Adipocyte (in vitro differentiated cells): ENCODE measurements at regions not wholly inside any gene's neighbourhood (a gene's known extent, or its start where the extent isn't known, plus 50 kb on each side); places are given as distances from the start of the nearest gene placed in this dataset.

Source experiments
- DNase-seq: peaks from one replicate; pipeline ENCODE4 v3.0.0-alpha.2; 2015; ENCODE audit warnings: low read depth
- H3K27me3 ChIP-seq: replicated peaks from 2 replicates; pipeline ENCODE4 v1.7.0; 2013; ENCODE audit warnings: mild to moderate bottlenecking, low read length, moderate library complexity; ENCODE audit not compliant: control insufficient read depth, insufficient read depth
- H3K36me3 ChIP-seq: 2 replicates; pipeline ENCODE4 v1.7.0; 2013; ENCODE audit warnings: low read length, mild to moderate bottlenecking, moderate library complexity; ENCODE audit not compliant: control insufficient read depth, insufficient read depth, severe bottlenecking
- H3K4me1 ChIP-seq: 2 replicates; pipeline ENCODE4 v1.7.0; 2013; ENCODE audit warnings: mild to moderate bottlenecking, low read length, moderate library complexity; ENCODE audit not compliant: control insufficient read depth, insufficient read depth
- H3K4me3 ChIP-seq: 2 replicates; pipeline ENCODE4 v1.7.0; 2013; ENCODE audit warnings: mild to moderate bottlenecking, low read length, moderate library complexity
- H3K9ac ChIP-seq: 2 replicates; pipeline ENCODE4 v1.7.0; 2013; ENCODE audit warnings: mild to moderate bottlenecking, low read length, moderate library complexity
- H3K9me3 ChIP-seq: 2 replicates; pipeline ENCODE4 v1.7.0; 2013; ENCODE audit warnings: mild to moderate bottlenecking, low read length, moderate library complexity; ENCODE audit not compliant: control insufficient read depth

- DNase-seq = no peak
- Histone ChIP-seq H3K27me3 (no peaks in the 10 kb centered on the region), H3K36me3 (no peaks in the 10 kb centered on the region), H3K9me3 (peaks cover 4% of the 10 kb centered on the region), H3K9ac (no peak overlapping the region), H3K4me1 (no peaks in the 10 kb centered on the region), H3K4me3 (no peak overlapping the region)
Measured at GRCh38 chr6:62390401-62390800, 104.4 kb upstream of the KHDRBS2 start.

GRCh38 chr6:62371453-62372210 lies 85.6 kb upstream of the KHDRBS2 start:
- H3K36me3 ChIP-seq = no peaks in the 10 kb centered on the region
- no peaks in the 10 kb centered on the region for H3K4me1 ChIP-seq
- H3K9me3 ChIP-seq = no peaks in the 10 kb centered on the region
- H3K4me3 ChIP-seq = no peak overlapping the region
- H3K27me3 ChIP-seq = no peaks in the 10 kb centered on the region
- no peak overlapping the region for H3K9ac ChIP-seq
- no peak for DNase-seq

- no peak overlapping the region for H3K4me3 ChIP-seq
- H3K9me3 ChIP-seq = no peaks in the 10 kb centered on the region
- no peak overlapping the region for H3K9ac ChIP-seq
- H3K4me1 ChIP-seq = no peaks in the 10 kb centered on the region
- DNase-seq = no peak
- no peaks in the 10 kb centered on the region for H3K27me3 ChIP-seq
- H3K36me3 ChIP-seq = no peaks in the 10 kb centered on the region
Measured at GRCh38 chr6:62367601-62368000, 81.6 kb upstream of the KHDRBS2 start.

- no peak for DNase-seq
- H3K9ac ChIP-seq = no peak overlapping the region
- H3K4me3 ChIP-seq = no peak overlapping the region
- no peaks in the 10 kb centered on the region for H3K27me3 ChIP-seq
- H3K9me3 ChIP-seq = no peaks in the 10 kb centered on the region
- no peaks in the 10 kb centered on the region for H3K36me3 ChIP-seq
- no peaks in the 10 kb centered on the region for H3K4me1 ChIP-seq
Measured at GRCh38 chr6:62362097-62362496, 76.1 kb upstream of the KHDRBS2 start.

- Histone ChIP-seq H3K36me3 (no peaks in the 10 kb centered on the region), H3K9me3 (no peaks in the 10 kb centered on the region), H3K4me3 (no peak overlapping the region), H3K4me1 (no peaks in the 10 kb centered on the region), H3K27me3 (no peaks in the 10 kb centered on the region), H3K9ac (no peak overlapping the region)
- DNase-seq = no peak
Measured at GRCh38 chr6:62357835-62358234, 71.8 kb upstream of the KHDRBS2 start.

GRCh38 chr6:62354261-62354660 lies 68.2 kb upstream of the KHDRBS2 start:
- Histone ChIP-seq H3K9me3 (no peaks in the 10 kb centered on the region), H3K36me3 (no peaks in the 10 kb centered on the region), H3K4me3 (no peak overlapping the region), H3K9ac (no peak overlapping the region), H3K4me1 (no peaks in the 10 kb centered on the region), H3K27me3 (no peaks in the 10 kb centered on the region)
- no peak for DNase-seq

GRCh38 chr6:62345962-62346689 lies 60.1 kb upstream of the KHDRBS2 start:
- Histone ChIP-seq H3K9ac (no peak overlapping the region), H3K4me1 (no peaks in the 10 kb centered on the region), H3K4me3 (no peak overlapping the region), H3K27me3 (no peaks in the 10 kb centered on the region), H3K36me3 (no peaks in the 10 kb centered on the region), H3K9me3 (no peaks in the 10 kb centered on the region)
- DNase-seq = no peak

- Histone ChIP-seq H3K36me3 (no peaks in the 10 kb centered on the region), H3K4me1 (no peaks in the 10 kb centered on the region), H3K4me3 (no peak overlapping the region), H3K27me3 (no peaks in the 10 kb centered on the region), H3K9me3 (no peaks in the 10 kb centered on the region), H3K9ac (no peak overlapping the region)
- no peak for DNase-seq
Measured at GRCh38 chr6:62345446-62345845, 59.4 kb upstream of the KHDRBS2 start.

- Histone ChIP-seq H3K4me1 (no peaks in the 10 kb centered on the region), H3K4me3 (no peak overlapping the region), H3K9ac (no peak overlapping the region), H3K36me3 (no peaks in the 10 kb centered on the region), H3K9me3 (no peaks in the 10 kb centered on the region), H3K27me3 (no peaks in the 10 kb centered on the region)
- no peak for DNase-seq
Measured at GRCh38 chr6:62344850-62345249, 58.8 kb upstream of the KHDRBS2 start.

GRCh38 chr6:62338477-62338876 lies 52.5 kb upstream of the KHDRBS2 start:
- no peak overlapping the region for H3K4me3 ChIP-seq
- H3K36me3 ChIP-seq = no peaks in the 10 kb centered on the region
- no peak overlapping the region for H3K9ac ChIP-seq
- peaks cover 3% of the 10 kb centered on the region for H3K9me3 ChIP-seq
- no peak for DNase-seq
- no peaks in the 10 kb centered on the region for H3K4me1 ChIP-seq
- no peaks in the 10 kb centered on the region for H3K27me3 ChIP-seq
